ENCODE measurements at regions not wholly inside any gene's neighbourhood (a gene's known extent, or its start where the extent isn't known, plus 50 kb on each side); places are given as distances from the start of the nearest gene placed in this dataset.

GRCh38 chr12:124489915-124490583, 77.4 kb downstream of the NCOR2 start:
- Histone ChIP-seq H3K27me3 (ENCODE audit: control insufficient read depth in 2 of 2, insufficient read depth in 2 of 2, low read length in 2 of 2) (no peaks in the 10 kb centered on the region), H3K4me1 (ENCODE audit: control insufficient read depth in 2 of 2, insufficient read depth in 2 of 2, low read length in 2 of 2) (peaks cover 6 to 9% of the 10 kb centered on the region in 2 donors), H3K4me3 (ENCODE audit: low read length in 2 of 2) (no peak overlapping the region), H3K36me3 (ENCODE audit: control insufficient read depth in 2 of 2, insufficient read depth in 2 of 2, low read length in 2 of 2) (peaks cover 22 to 31% of the 10 kb centered on the region in 2 donors), H3K9me3 (ENCODE audit: control insufficient read depth in 2 of 2, low read length in 2 of 2) (no peaks in the 10 kb centered on the region), H3K27ac (ENCODE audit: low read depth in 2 of 2, low read length in 2 of 2) (no peak overlapping the region), H3K9ac (ENCODE audit: low read depth in 1 of 2, low read length in 2 of 2) (no peak overlapping the region)

DNA sequence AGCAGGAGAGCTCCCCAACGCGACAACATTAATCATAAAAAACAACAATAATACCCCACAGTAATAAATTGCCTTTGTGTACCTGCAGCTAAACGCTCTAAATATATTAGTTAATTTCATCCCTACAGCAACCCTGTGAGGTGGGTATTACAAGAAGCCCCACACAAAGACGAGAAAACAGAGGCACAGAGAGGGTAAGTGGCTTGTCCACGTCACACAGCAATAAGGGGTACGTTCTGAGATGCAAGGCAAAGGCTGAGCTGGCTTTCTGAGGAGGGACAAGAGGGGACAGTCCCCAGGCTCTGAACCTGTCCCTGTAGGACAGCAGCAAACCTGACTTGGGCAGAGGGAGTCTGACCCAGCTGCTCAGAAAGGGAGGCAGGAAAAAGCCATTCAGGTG, 78.2 kb downstream of the NCOR2 start:
- H3K36me3 ChIP-seq (ENCODE audit: control insufficient read depth in 2 of 2, insufficient read depth in 2 of 2, low read length in 2 of 2) = peaks cover 22 to 29% of the 10 kb centered on the region in 2 donors
- H3K4me1 ChIP-seq (ENCODE audit: control insufficient read depth in 2 of 2, insufficient read depth in 2 of 2, low read length in 2 of 2) = peaks cover 6 to 9% of the 10 kb centered on the region in 2 donors
- H3K9me3 ChIP-seq (ENCODE audit: control insufficient read depth in 2 of 2, low read length in 2 of 2) = no peaks in the 10 kb centered on the region
- no peaks in the 10 kb centered on the region for H3K27me3 ChIP-seq (ENCODE audit: control insufficient read depth in 2 of 2, insufficient read depth in 2 of 2, low read length in 2 of 2)
- no peak overlapping the region for H3K27ac ChIP-seq (ENCODE audit: low read depth in 2 of 2, low read length in 2 of 2)
- H3K9ac ChIP-seq (ENCODE audit: low read depth in 1 of 2, low read length in 2 of 2) = no peak overlapping the region
- H3K4me3 ChIP-seq (ENCODE audit: low read length in 2 of 2) = no peak overlapping the region

- H3K27me3 ChIP-seq (ENCODE audit: control insufficient read depth in 2 of 2, insufficient read depth in 2 of 2, low read length in 2 of 2) = no peaks in the 10 kb centered on the region
- H3K36me3 ChIP-seq (ENCODE audit: control insufficient read depth in 2 of 2, insufficient read depth in 2 of 2, low read length in 2 of 2) = peaks cover 20 to 33% of the 10 kb centered on the region in 2 donors
- peaks cover 6 to 9% of the 10 kb centered on the region in 2 donors for H3K4me1 ChIP-seq (ENCODE audit: control insufficient read depth in 2 of 2, insufficient read depth in 2 of 2, low read length in 2 of 2)
- no peak overlapping the region for H3K27ac ChIP-seq (ENCODE audit: low read depth in 2 of 2, low read length in 2 of 2)
- H3K4me3 ChIP-seq (ENCODE audit: low read length in 2 of 2) = no peak overlapping the region
- H3K9me3 ChIP-seq (ENCODE audit: control insufficient read depth in 2 of 2, low read length in 2 of 2) = no peaks in the 10 kb centered on the region
- no peak overlapping the region for H3K9ac ChIP-seq (ENCODE audit: low read depth in 1 of 2, low read length in 2 of 2)
These were observed 78.9 kb downstream of the NCOR2 start for GRCh38 chr12:124488520-124488919.

DNA sequence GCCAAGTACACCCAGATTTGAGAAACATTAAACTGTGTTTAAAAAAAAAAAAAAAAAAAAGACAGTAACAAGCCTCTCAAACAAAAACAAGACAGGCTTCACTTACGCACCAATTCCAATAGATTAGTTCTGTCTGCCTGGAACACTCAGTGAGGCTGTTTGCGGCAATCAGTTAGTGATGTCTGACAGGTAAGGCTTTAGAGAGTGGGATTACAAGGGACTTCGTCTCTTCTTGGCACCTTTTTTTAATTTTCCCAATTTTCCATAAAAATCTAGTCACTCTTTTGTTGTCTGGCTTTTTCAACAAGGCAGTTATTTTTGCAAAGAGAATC, 79.6 kb downstream of the NCOR2 start:
- no peaks in the 10 kb centered on the region for H3K27me3 ChIP-seq (ENCODE audit: control insufficient read depth in 2 of 2, insufficient read depth in 2 of 2, low read length in 2 of 2)
- no peak overlapping the region for H3K9ac ChIP-seq (ENCODE audit: low read depth in 1 of 2, low read length in 2 of 2)
- H3K4me3 ChIP-seq (ENCODE audit: low read length in 2 of 2) = no peak overlapping the region
- H3K27ac ChIP-seq (ENCODE audit: low read depth in 2 of 2, low read length in 2 of 2) = no peak overlapping the region
- H3K36me3 ChIP-seq (ENCODE audit: control insufficient read depth in 2 of 2, insufficient read depth in 2 of 2, low read length in 2 of 2) = peaks cover 19 to 35% of the 10 kb centered on the region in 2 donors
- no peaks in the 10 kb centered on the region for H3K9me3 ChIP-seq (ENCODE audit: control insufficient read depth in 2 of 2, low read length in 2 of 2)
- H3K4me1 ChIP-seq (ENCODE audit: control insufficient read depth in 2 of 2, insufficient read depth in 2 of 2, low read length in 2 of 2) = peaks cover 6 to 9% of the 10 kb centered on the region in 2 donors

DNA sequence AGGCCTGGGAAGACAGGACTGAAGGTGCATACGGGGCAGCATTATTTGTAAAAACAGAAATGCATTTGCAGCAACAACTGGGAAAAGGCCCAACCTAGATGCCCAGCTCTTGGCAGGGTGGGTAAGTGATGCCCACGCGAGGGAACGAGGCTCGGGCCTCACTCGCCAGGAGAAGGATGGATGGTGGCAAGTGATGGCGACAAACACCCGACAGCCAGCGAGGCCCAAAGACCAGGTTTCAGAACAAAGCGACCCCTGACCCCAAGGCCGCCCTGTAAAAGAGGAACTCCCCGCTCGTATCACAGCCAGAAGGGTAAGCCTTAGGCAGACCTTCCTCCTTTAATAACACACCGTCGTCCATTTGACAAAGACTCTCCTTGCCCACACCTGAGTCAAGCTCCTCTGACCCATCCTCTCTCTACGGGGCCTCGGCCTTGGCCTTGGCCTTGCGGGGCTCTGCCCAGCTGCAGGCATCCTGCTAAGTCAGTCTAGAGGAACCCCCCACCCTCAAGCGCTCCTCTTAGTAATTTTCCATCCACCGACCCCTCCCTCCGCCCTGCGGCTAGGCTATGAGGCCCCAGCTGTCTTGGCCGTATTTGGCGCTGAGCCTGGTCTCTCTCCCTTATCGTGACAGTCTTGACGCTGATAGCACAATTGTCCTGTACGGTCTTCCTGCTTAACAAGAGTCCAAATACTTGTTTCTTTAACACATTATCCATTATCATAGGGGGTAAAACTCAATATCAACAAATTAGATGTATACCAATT, 80.2 kb downstream of the NCOR2 start:
- Histone ChIP-seq H3K4me3 (ENCODE audit: low read length in 2 of 2) (no peak overlapping the region), H3K9me3 (ENCODE audit: control insufficient read depth in 2 of 2, low read length in 2 of 2) (no peaks in the 10 kb centered on the region), H3K27me3 (ENCODE audit: control insufficient read depth in 2 of 2, insufficient read depth in 2 of 2, low read length in 2 of 2) (no peaks in the 10 kb centered on the region), H3K9ac (ENCODE audit: low read depth in 1 of 2, low read length in 2 of 2) (no peak overlapping the region), H3K36me3 (ENCODE audit: control insufficient read depth in 2 of 2, insufficient read depth in 2 of 2, low read length in 2 of 2) (peaks cover 18 to 40% of the 10 kb centered on the region in 2 donors), H3K27ac (ENCODE audit: low read depth in 2 of 2, low read length in 2 of 2) (no peak overlapping the region), H3K4me1 (ENCODE audit: control insufficient read depth in 2 of 2, insufficient read depth in 2 of 2, low read length in 2 of 2) (peaks cover 6 to 9% of the 10 kb centered on the region in 2 donors)

- Histone ChIP-seq H3K27ac (ENCODE audit: low read depth in 2 of 2, low read length in 2 of 2) (no peak overlapping the region), H3K4me3 (ENCODE audit: low read length in 2 of 2) (no peak overlapping the region), H3K27me3 (ENCODE audit: control insufficient read depth in 2 of 2, insufficient read depth in 2 of 2, low read length in 2 of 2) (no peaks in the 10 kb centered on the region), H3K36me3 (ENCODE audit: control insufficient read depth in 2 of 2, insufficient read depth in 2 of 2, low read length in 2 of 2) (peaks cover 17 to 33% of the 10 kb centered on the region in 2 donors), H3K9ac (ENCODE audit: low read depth in 1 of 2, low read length in 2 of 2) (no peak overlapping the region), H3K4me1 (ENCODE audit: control insufficient read depth in 2 of 2, insufficient read depth in 2 of 2, low read length in 2 of 2) (peaks cover 6 to 8% of the 10 kb centered on the region in 2 donors), H3K9me3 (ENCODE audit: control insufficient read depth in 2 of 2, low read length in 2 of 2) (no peaks in the 10 kb centered on the region)
These were observed 81.0 kb downstream of the NCOR2 start for GRCh38 chr12:124486346-124486963.

GRCh38 chr12:124485371-124485770, 82.0 kb downstream of the NCOR2 start:
- no peak overlapping the region for H3K9ac ChIP-seq (ENCODE audit: low read depth in 1 of 2, low read length in 2 of 2)
- H3K9me3 ChIP-seq (ENCODE audit: control insufficient read depth in 2 of 2, low read length in 2 of 2) = no peaks in the 10 kb centered on the region
- no peak overlapping the region for H3K4me3 ChIP-seq (ENCODE audit: low read length in 2 of 2)
- H3K27me3 ChIP-seq (ENCODE audit: control insufficient read depth in 2 of 2, insufficient read depth in 2 of 2, low read length in 2 of 2) = no peaks in the 10 kb centered on the region
- H3K4me1 ChIP-seq (ENCODE audit: control insufficient read depth in 2 of 2, insufficient read depth in 2 of 2, low read length in 2 of 2) = peaks cover 1 to 6% of the 10 kb centered on the region in 2 donors
- peaks cover 11 to 30% of the 10 kb centered on the region in 2 donors for H3K36me3 ChIP-seq (ENCODE audit: control insufficient read depth in 2 of 2, insufficient read depth in 2 of 2, low read length in 2 of 2)
- no peak overlapping the region for H3K27ac ChIP-seq (ENCODE audit: low read depth in 2 of 2, low read length in 2 of 2)

- no peak overlapping the region for H3K9ac ChIP-seq (ENCODE audit: low read depth in 1 of 2, low read length in 2 of 2)
- H3K36me3 ChIP-seq (ENCODE audit: control insufficient read depth in 2 of 2, insufficient read depth in 2 of 2, low read length in 2 of 2) = peaks cover 11 to 29% of the 10 kb centered on the region in 2 donors
- H3K4me3 ChIP-seq (ENCODE audit: low read length in 2 of 2) = no peak overlapping the region
- peaks cover 6 to 11% of the 10 kb centered on the region in 2 donors for H3K4me1 ChIP-seq (ENCODE audit: control insufficient read depth in 2 of 2, insufficient read depth in 2 of 2, low read length in 2 of 2)
- no peaks in the 10 kb centered on the region for H3K9me3 ChIP-seq (ENCODE audit: control insufficient read depth in 2 of 2, low read length in 2 of 2)
- H3K27ac ChIP-seq (ENCODE audit: low read depth in 2 of 2, low read length in 2 of 2) = no peak overlapping the region
- H3K27me3 ChIP-seq (ENCODE audit: control insufficient read depth in 2 of 2, insufficient read depth in 2 of 2, low read length in 2 of 2) = no peaks in the 10 kb centered on the region
These were observed 82.9 kb downstream of the NCOR2 start for GRCh38 chr12:124484526-124484953.

GRCh38 chr12:124484067-124484466, 83.3 kb downstream of the NCOR2 start:
- Histone ChIP-seq H3K36me3 (ENCODE audit: control insufficient read depth in 2 of 2, insufficient read depth in 2 of 2, low read length in 2 of 2) (peaks cover 11 to 29% of the 10 kb centered on the region in 2 donors), H3K27ac (ENCODE audit: low read depth in 2 of 2, low read length in 2 of 2) (no peak overlapping the region), H3K4me3 (ENCODE audit: low read length in 2 of 2) (no peak overlapping the region), H3K27me3 (ENCODE audit: control insufficient read depth in 2 of 2, insufficient read depth in 2 of 2, low read length in 2 of 2) (no peaks in the 10 kb centered on the region), H3K9me3 (ENCODE audit: control insufficient read depth in 2 of 2, low read length in 2 of 2) (no peaks in the 10 kb centered on the region), H3K9ac (ENCODE audit: low read depth in 1 of 2, low read length in 2 of 2) (no peak overlapping the region), H3K4me1 (ENCODE audit: control insufficient read depth in 2 of 2, insufficient read depth in 2 of 2, low read length in 2 of 2) (peaks cover 6 to 11% of the 10 kb centered on the region in 2 donors)
